ACC112 (cell line): ENCODE measurements at regions not wholly inside any gene's neighbourhood (a gene's known extent, or its start where the extent isn't known, plus 50 kb on each side); places are given as distances from the start of the nearest gene placed in this dataset.

Experiments used
- H2AFZ ChIP-seq: fragments of 200-600 bp; sonication (generic); one replicate; pipeline ENCODE4 v1.6.0; 2017; ENCODE audit warnings: antibody characterized with exemption, low read length; ENCODE audit not compliant: unreplicated experiment
- H3K27ac ChIP-seq: fragments of 200-600 bp; sonication (generic); 2 replicates; pipeline ENCODE4 v1.5.1; 2014; ENCODE audit warnings: low read depth, mild to moderate bottlenecking, antibody characterized with exemption, low read length, moderate library complexity
- H3K27me3 ChIP-seq: fragments of 200-600 bp; sonication (generic); 2 replicates; pipeline ENCODE4 v1.6.1; 2014; ENCODE audit warnings: mild to moderate bottlenecking, antibody characterized with exemption, low read length, moderate library complexity, mixed read lengths; ENCODE audit not compliant: insufficient read depth
- H3K36me3 ChIP-seq: fragments of 200-600 bp; sonication (generic); 2 replicates; pipeline ENCODE4 v1.6.1; 2016; ENCODE audit warnings: mild to moderate bottlenecking, antibody characterized with exemption, low read length, moderate library complexity, mixed read lengths; ENCODE audit not compliant: insufficient read depth
- H3K4me1 ChIP-seq: fragments of 200-600 bp; sonication (generic); one replicate; pipeline ENCODE4 v1.6.1; 2016; ENCODE audit warnings: low read length, mixed read lengths; ENCODE audit not compliant: insufficient read depth, unreplicated experiment, control insufficient read depth
- H3K4me3 ChIP-seq: fragments of 200-600 bp; sonication (generic); 2 replicates; pipeline ENCODE4 v1.5.1; 2014; ENCODE audit warnings: mild to moderate bottlenecking, low read depth, low read length
- H3K79me2 ChIP-seq: fragments of 200-600 bp; sonication (generic); one replicate; pipeline ENCODE4 v1.6.0; 2016; ENCODE audit warnings: low read length; ENCODE audit not compliant: control insufficient read depth, unreplicated experiment, insufficient read depth

DNA sequence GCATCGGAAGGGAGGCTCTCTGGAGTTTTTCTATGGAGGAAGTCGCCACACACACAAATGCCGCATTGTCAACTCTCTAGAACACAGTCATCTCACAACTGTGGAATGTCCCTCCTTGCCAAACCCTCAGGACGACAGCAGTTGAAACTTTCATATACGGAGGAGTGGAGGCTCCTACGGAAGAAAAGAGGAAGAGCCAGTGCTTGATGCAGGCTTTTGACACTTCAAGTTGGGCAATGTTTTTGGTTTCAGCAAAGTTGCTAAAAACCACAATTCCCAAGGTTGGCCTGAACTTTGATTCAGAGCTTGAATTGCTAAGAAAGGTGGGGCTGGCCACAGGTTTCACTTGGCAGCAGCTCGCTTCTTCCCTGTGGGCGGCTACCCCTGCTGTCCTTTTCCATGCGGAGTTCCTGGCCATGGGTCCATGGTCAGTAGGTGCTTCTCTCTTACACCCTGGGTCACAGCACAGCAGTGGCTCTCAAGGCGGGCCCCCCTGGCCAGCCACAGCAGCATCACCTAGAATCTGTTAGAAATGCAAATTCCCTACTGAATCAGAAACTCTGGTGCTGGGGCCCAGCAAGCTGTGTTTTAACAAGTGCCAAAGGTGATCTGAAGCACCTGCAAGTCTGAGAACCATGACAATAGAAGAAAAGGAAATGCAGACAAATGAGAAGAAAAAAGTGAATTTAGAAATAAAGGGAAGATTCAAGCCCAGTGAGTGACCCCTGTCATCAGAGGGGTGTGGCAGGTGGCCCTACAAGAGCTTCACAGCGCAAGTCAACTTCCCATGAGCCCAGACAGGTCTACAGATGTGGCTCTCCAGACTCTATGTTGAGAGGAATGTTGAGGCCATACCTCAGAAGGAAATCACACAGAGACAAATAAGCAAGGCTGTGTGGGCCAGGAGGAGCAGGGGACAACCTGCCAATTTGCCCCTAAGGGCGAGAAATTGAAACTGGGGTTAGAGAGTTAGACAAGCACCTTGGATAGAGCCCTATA is 856.4 kb downstream of the RNF144A start:
- H3K27ac ChIP-seq = no peak overlapping the region
- no peaks in the 10 kb centered on the region for H3K4me1 ChIP-seq
- no peak overlapping the region for H3K4me3 ChIP-seq
- no peaks in the 10 kb centered on the region for H3K36me3 ChIP-seq
- no peaks in the 10 kb centered on the region for H3K27me3 ChIP-seq
- no peak overlapping the region for H2AFZ ChIP-seq
- H3K79me2 ChIP-seq = no peaks in the 10 kb centered on the region

DNA sequence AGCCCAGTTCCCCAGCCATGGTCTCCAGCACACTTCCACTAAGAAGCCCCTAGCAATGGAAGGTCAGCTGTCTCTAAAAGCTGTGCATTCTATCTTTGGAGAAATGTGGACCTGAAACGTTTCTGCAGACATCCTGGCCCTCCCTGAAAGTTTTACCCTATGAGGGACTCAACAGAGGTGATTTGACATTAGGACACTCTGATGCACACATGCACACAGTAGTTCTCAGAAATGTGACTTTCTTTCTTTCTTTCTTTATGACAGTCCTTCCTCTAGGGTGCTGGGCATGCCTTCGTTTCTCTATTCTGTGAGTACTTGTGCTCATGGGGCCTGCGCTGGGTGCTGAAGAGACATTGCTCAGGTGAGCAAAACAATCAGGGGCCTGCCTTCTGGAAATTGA is 857.3 kb downstream of the RNF144A start:
- Histone ChIP-seq H2AFZ (no peak overlapping the region), H3K4me3 (no peak overlapping the region), H3K27ac (no peak overlapping the region), H3K79me2 (no peaks in the 10 kb centered on the region), H3K36me3 (no peaks in the 10 kb centered on the region), H3K27me3 (no peaks in the 10 kb centered on the region), H3K4me1 (no peaks in the 10 kb centered on the region)

DNA sequence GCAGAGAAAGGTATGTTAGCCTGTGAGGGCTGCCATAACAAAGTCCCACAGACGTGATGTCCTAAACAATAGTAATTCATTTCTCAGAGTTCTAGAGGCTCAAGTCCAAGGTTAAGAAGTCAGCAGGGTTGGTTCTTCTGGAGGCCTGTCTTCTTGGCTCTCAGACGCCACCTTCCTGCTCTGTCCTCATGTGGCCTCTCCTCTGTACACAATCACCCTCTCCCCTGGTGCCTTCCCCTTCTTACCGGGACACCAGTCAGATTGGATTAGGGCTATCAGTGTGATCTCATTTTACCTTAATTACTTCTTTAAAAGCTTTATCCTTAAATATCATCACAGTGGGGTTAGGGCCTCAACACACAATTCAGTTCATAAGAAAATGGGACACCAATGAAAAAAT is 860.5 kb downstream of the RNF144A start:
- Histone ChIP-seq H3K4me1 (no peaks in the 10 kb centered on the region), H3K27me3 (no peaks in the 10 kb centered on the region), H2AFZ (no peak overlapping the region), H3K79me2 (no peaks in the 10 kb centered on the region), H3K27ac (no peak overlapping the region), H3K4me3 (no peak overlapping the region), H3K36me3 (no peaks in the 10 kb centered on the region)

DNA sequence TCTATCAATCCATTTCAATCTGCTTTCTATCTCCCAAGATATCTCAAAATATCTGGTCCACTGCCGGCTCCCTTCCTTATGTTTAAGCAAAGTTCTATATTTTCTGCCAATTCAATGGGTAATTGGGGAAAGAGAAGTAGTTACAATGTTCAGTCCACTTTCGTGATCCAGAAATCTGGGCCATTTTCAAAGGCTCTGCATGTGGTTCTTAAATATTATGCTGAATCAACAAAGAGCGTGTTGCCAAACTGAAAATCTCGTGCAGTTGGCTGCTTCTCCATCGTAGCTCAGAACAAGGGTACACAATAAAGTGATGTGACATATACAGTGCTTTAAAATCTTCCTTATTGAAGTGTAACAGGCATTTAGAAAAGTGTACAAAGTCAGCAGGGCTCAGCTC is 863.1 kb downstream of the RNF144A start:
- Histone ChIP-seq H3K27ac (no peak overlapping the region), H3K4me1 (no peaks in the 10 kb centered on the region), H3K27me3 (no peaks in the 10 kb centered on the region), H3K4me3 (no peak overlapping the region), H2AFZ (no peak overlapping the region), H3K36me3 (no peaks in the 10 kb centered on the region), H3K79me2 (no peaks in the 10 kb centered on the region)

DNA sequence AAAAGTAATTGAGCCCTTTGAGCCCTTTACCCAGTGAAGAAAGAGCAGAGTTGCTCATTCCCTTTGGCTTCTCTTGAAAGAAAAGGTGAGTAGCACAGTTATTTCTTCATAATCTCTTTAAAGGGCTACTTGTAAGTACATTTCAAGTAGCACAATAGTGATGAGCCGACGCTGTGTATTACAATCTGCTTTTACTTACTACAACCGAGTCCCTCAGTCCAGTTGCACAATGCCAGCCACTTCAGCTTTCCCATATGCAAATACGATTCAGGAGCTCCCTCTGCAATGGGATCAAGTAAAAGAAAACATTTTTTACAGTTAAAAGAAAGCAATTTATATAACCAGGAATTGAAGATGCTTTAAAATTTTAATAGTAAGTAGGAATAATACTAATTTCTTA is 868.5 kb downstream of the RNF144A start:
- Histone ChIP-seq H3K79me2 (no peaks in the 10 kb centered on the region), H3K4me3 (no peak overlapping the region), H2AFZ (no peak overlapping the region), H3K27ac (no peak overlapping the region), H3K4me1 (no peaks in the 10 kb centered on the region), H3K27me3 (no peaks in the 10 kb centered on the region), H3K36me3 (no peaks in the 10 kb centered on the region)

DNA sequence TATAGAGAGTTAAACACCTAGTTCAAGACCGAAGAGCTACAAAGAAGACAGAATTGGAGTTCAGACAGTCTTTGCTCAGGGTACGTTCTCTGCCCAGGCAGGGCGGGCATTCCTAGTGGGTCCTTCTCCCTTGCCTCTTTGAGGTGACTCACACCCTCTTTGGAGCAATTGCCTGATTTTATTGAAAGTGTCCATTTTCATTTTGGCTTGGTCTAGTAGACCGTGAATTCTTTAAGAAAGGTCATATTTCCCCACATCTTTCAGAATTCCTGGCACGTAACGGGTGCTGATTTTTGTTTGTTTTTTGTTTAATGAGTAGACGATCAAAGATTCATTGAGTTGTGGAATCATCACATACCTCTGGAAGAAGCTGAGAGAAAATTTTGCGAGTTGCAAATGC is 871.5 kb downstream of the RNF144A start:
- Histone ChIP-seq H3K79me2 (no peaks in the 10 kb centered on the region), H3K27ac (no peak overlapping the region), H3K36me3 (no peaks in the 10 kb centered on the region), H3K4me3 (no peak overlapping the region), H2AFZ (no peak overlapping the region), H3K4me1 (no peaks in the 10 kb centered on the region), H3K27me3 (no peaks in the 10 kb centered on the region)

DNA sequence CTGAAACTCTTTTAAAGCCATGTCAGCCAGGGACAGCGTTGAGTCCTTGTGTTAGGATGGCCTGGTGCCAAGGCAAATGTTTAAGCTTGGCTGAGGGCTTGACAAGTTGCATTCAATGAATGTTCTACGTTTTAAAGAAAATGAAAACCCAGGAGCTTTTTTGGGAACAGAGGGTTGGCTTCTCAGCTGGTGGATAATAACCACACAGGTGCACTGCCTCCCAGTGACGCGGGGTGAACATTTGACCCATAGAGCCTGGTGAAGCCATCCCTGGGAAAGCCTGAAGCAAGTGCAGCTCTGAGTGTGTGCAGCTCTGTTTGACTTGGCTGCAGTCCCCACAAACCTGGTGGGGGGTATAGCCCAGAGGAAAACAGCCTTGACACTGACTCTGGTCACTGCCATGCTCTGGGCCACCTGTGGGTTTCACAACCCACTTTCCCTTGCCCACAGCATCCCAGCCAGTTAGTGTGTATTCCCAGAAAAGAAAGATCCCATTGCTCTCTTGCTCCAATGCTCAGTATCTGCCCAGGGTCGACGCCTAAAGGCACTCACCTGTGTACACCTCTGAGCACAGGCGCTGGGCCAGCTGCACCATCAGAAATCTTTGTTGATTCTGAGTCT is 874.9 kb downstream of the RNF144A start:
- no peak overlapping the region for H3K27ac ChIP-seq
- no peak overlapping the region for H2AFZ ChIP-seq
- no peaks in the 10 kb centered on the region for H3K27me3 ChIP-seq
- H3K36me3 ChIP-seq = no peaks in the 10 kb centered on the region
- no peak overlapping the region for H3K4me3 ChIP-seq
- H3K4me1 ChIP-seq = no peaks in the 10 kb centered on the region
- H3K79me2 ChIP-seq = no peaks in the 10 kb centered on the region

DNA sequence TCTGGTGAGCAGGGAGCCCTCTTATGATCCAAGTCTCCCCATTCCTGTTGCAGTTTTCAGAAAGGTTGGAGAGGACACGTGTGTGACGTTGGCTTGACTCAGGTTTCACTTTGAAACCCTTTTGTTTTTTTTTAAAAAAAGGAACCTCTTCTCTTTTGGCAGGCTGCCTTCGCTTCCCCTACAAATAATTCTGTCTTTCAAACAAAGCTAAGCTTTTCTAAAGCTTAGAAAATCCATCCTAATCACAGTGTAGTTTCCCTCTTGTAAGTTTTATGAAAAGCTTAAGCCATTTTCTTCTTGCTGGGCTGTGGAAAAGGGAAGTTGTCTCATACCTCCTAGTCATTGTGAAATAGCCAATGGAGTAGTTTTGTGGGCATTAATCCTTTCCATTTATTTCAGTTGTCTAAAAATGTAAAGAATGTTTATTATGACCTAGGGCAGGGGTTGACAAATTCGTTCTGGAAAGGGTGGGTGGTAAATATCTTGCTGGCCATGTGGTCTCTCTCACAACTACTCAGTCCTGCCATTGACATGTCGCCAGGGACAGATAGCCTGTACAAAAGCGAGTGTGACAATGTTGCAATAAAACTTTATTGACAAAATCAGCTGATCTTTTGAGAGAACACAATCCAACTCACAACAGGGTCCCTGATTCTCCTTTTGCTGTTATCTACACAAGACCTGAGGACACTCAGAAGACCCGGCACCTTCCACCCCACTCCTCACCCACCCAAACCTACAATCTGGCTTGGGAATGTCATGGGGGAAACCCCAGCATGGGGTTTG is 878.8 kb downstream of the RNF144A start:
- no peak overlapping the region for H2AFZ ChIP-seq

DNA sequence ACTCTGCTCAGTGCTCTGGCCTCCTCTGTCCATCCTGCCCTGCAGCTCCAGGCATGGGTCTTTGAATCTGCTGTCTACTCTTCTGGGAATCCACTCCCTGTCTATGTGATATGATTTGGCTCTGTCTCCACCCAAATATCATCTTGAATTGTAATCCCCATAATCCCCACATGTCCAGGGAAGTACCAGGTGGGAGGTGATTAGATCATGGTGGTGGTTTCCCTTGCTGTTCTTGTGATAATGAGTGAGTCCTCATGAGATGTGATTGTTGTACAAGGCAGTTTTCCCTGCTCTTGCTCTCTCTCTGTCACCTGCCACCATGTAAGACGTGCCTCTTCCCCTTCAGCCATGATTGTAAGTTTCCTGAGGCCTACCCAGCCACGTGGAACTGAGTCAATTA is 881.8 kb upstream of the ID2 start:
- Histone ChIP-seq H3K27ac (no peak overlapping the region), H3K79me2 (no peaks in the 10 kb centered on the region), H3K27me3 (no peaks in the 10 kb centered on the region), H2AFZ (no peak overlapping the region), H3K36me3 (no peaks in the 10 kb centered on the region), H3K4me1 (no peaks in the 10 kb centered on the region), H3K4me3 (no peak overlapping the region)

More for the DNA sequence above, 878.8 kb downstream of the RNF144A start:
- Histone ChIP-seq H3K79me2 (no peaks in the 10 kb centered on the region), H3K36me3 (no peaks in the 10 kb centered on the region), H3K4me1 (no peaks in the 10 kb centered on the region), H3K27me3 (no peaks in the 10 kb centered on the region), H3K4me3 (no peak overlapping the region), H3K27ac (no peak overlapping the region)

DNA sequence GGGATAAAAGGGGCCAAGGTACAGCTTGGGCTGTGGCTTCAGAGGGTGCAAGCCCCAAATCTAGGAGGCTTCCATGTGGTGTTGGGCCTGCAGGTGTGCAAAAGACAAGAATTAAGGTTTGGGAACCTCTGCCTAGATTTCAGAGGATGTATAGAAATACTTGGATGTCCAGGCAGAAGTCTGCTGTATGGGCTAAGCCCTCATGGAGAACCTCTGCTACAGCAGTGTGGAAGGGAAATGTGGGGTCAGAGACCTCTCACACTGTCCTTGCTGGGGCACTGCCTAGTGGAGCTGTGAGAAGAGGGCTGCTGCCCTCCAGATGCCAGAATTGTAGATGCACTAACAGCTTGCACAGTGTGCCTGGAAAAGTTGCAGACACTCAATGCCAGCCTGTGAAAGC is 880.6 kb upstream of the ID2 start:
- H3K27me3 ChIP-seq = no peaks in the 10 kb centered on the region
- no peak overlapping the region for H3K4me3 ChIP-seq
- no peaks in the 10 kb centered on the region for H3K4me1 ChIP-seq
- no peak overlapping the region for H2AFZ ChIP-seq
- H3K36me3 ChIP-seq = no peaks in the 10 kb centered on the region
- H3K79me2 ChIP-seq = no peaks in the 10 kb centered on the region
- no peak overlapping the region for H3K27ac ChIP-seq
